Ascending aorta (tissue), 2 donors: ENCODE measurements at regions not wholly inside any gene's neighbourhood (a gene's known extent, or its start where the extent isn't known, plus 50 kb on each side); places are given as distances from the start of the nearest gene placed in this dataset.

Experiments used
- DNase-seq, 2 donors: peaks; one replicate each; pipeline ENCODE4 v3.0.0-alpha.2; 2019; ENCODE audit warnings: low spot score in 2 of 2
- H3K27ac ChIP-seq, 2 donors: fragments of 200-600 bp; sonication (generic); one replicate each; pipeline ENCODE4 v1.5.1; 2016 to 2017; ENCODE audit warnings: mild to moderate bottlenecking in 1 of 2
- H3K27me3 ChIP-seq: fragments of 200-600 bp; sonication (generic); one replicate; pipeline ENCODE4 v1.5.1; 2017
- H3K36me3 ChIP-seq, 2 donors: fragments of 200-600 bp; sonication (generic); one replicate each; pipeline ENCODE4 v1.5.1; 2016
- H3K4me1 ChIP-seq, 2 donors: fragments of 200-600 bp; sonication (generic); one replicate each; pipeline ENCODE4 v1.5.1; 2016 to 2017; ENCODE audit warnings: mild to moderate bottlenecking in 1 of 2
- H3K4me3 ChIP-seq, 2 donors: fragments of 200-600 bp; sonication (generic); one replicate each; pipeline ENCODE4 v1.5.1; 2016 to 2017; ENCODE audit warnings: mild to moderate bottlenecking in 1 of 2
- H3K9me3 ChIP-seq, 2 donors: fragments of 200-600 bp; sonication (generic); one replicate each; pipeline ENCODE4 v1.5.1; 2016
- intact Hi-C: fragments of 100-400 bp; cut with DNase I; formaldehyde crosslinking; loops from one replicate; pipeline ENCODE4 v1.15.1; 2023
- TF ChIP-seq, protein P1 (sequence below), 3 experiments: fragments of 200-600 bp in 2 of 3; fragments of 450-650 bp in 1 of 3; sonication (generic) in 2 of 3; IDR thresholded peaks; one replicate each; pipeline ENCODE4 v1.5.1; 2016 to 2019; ENCODE audit warnings: antibody characterized with exemption in 3 of 3, mild to moderate bottlenecking in 1 of 3, moderate library complexity in 1 of 3

DNA sequence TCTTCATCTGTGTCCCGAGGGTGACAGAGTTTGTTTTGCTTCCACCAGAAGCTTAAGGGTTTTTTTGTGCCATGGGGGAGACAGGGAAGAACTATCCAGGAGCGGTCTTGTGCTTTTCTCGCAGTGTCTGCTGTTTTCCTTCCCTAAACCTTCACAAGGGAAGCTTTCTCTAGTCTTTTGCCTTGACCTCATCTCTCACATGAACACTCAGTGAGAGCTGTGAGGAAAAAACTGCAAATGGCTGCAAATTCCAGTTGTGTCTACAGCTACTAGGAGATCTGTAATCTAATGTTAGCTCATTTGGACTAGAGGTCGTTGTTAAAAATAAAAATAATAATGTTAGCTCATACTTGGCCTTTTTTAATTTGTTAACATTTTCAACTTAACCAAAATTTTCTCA, 264.7 kb upstream of the SESN3 start:
- no peak for DNase-seq
- intact Hi-C loops: no loop called here
- no peak overlapping the region for H3K4me3 ChIP-seq

DNA sequence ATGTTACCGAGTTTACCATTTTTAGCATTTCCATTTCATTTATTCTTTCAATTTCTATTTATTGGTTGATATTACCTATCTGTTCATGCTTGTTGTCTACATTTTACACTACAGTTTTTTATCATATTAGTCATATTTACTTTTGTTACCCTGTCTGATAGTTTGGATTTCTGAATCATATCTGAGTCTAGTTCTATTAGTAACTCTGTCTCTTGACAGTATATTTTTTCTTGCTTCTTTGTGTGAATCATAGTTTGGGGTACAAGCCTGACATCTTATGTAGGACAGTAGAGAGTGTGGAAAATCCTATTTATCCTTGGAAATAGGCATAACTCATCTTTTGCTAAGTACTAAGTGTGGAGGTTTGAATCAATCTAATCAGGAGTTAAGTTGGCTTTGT, 263.9 kb upstream of the SESN3 start:
- H3K27ac ChIP-seq: no peak overlapping the region
- intact Hi-C loops: no loop called here
- H3K27me3 ChIP-seq: no peaks in the 10 kb centered on the region

More for the DNA sequence above, 264.7 kb upstream of the SESN3 start:
- Histone ChIP-seq H3K9me3 (peaks cover 0 to 7% of the 10 kb centered on the region in 2 donors), H3K4me1 (peaks cover 0 to 11% of the 10 kb centered on the region in 2 donors), H3K27ac (no peak overlapping the region), H3K36me3 (no peaks in the 10 kb centered on the region), H3K27me3 (no peaks in the 10 kb centered on the region)
- TF ChIP-seq, protein P1, sequence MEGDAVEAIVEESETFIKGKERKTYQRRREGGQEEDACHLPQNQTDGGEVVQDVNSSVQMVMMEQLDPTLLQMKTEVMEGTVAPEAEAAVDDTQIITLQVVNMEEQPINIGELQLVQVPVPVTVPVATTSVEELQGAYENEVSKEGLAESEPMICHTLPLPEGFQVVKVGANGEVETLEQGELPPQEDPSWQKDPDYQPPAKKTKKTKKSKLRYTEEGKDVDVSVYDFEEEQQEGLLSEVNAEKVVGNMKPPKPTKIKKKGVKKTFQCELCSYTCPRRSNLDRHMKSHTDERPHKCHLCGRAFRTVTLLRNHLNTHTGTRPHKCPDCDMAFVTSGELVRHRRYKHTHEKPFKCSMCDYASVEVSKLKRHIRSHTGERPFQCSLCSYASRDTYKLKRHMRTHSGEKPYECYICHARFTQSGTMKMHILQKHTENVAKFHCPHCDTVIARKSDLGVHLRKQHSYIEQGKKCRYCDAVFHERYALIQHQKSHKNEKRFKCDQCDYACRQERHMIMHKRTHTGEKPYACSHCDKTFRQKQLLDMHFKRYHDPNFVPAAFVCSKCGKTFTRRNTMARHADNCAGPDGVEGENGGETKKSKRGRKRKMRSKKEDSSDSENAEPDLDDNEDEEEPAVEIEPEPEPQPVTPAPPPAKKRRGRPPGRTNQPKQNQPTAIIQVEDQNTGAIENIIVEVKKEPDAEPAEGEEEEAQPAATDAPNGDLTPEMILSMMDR (IDR thresholded peaks at IDR 0.05): no peak

DNA sequence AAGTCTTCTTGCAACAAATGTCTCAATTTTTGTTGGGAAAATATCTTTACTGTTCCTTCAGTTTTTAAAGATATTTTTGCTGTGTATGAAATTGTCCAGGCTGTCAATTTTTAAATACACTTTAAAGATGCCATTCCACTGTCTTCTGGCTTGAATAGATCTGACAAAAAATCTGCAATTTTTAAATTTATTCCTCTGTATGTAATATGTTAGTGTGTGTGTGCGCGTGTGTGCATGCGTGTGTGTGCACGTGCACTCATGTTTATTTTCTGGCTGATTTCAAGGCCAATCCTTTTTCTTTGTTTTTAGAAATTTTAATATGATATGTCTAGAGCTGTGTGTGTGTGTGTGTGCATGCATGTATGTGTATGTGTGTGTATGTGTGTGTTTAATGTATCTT, 263.2 kb upstream of the SESN3 start:
- peaks cover 0 to 7% of the 10 kb centered on the region in 2 donors for H3K9me3 ChIP-seq
- no peaks in the 10 kb centered on the region for H3K36me3 ChIP-seq
- DNase-seq: no peak
- intact Hi-C loops: no loop called here
- H3K27me3 ChIP-seq: no peaks in the 10 kb centered on the region
- H3K4me3 ChIP-seq: no peak overlapping the region
- peaks cover 0 to 11% of the 10 kb centered on the region in 2 donors for H3K4me1 ChIP-seq
- TF ChIP-seq, protein P1 (IDR thresholded peaks at IDR 0.05): no peak
- H3K27ac ChIP-seq: no peak overlapping the region

More for the DNA sequence above, 263.9 kb upstream of the SESN3 start:
- Histone ChIP-seq H3K36me3 (no peaks in the 10 kb centered on the region), H3K4me1 (peaks cover 0 to 11% of the 10 kb centered on the region in 2 donors), H3K4me3 (no peak overlapping the region), H3K9me3 (peaks cover 0 to 7% of the 10 kb centered on the region in 2 donors)
- TF ChIP-seq, protein P1 (IDR thresholded peaks at IDR 0.05): no peak
- DNase-seq: no peak

DNA sequence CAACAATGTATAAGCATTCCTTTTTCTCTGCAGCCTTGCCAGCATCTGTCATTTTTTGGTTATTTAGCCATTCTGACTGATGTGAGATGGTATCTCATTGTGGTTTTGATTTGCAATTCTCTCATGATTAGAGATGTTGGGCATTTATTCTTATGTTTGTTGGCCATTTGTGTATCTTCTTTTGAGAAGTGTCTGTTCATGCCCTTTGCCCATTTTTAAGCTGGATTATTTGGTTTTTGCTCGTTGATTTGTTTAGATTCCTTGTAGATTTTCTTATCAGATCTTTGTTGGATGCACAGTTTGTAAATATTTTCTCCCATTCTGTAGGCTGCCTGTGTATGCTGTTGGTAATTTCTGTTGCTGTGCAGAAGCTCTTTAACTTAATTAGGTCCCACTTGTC, 259.6 kb upstream of the SESN3 start:
- TF ChIP-seq, protein P1 (IDR thresholded peaks at IDR 0.05): no peak
- no peak for DNase-seq
- Histone ChIP-seq H3K27me3 (no peaks in the 10 kb centered on the region), H3K36me3 (no peaks in the 10 kb centered on the region), H3K27ac (no peak overlapping the region), H3K4me1 (no peaks in the 10 kb centered on the region), H3K4me3 (no peak overlapping the region), H3K9me3 (peaks cover 0 to 7% of the 10 kb centered on the region in 2 donors)
- intact Hi-C loops: no loop called here

DNA sequence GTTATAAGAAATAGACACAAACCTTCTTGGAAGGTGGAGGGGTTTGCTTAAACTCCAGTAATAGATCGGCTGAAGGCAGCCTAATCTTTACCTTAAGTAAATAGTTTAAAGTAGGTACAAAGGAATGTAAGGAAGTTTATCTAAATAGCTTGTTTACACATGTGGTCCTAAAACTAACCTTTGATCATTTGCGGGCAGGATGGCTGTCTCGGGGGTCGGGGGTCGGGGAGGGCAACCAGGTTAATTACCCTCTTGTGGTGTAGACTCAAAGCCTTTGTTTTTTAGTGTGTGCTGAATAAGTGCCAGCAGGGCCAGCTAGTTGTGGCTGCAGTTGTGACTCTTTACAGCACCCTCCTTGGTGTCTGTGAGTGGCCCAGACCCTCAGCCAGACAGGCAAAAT, 256.9 kb upstream of the SESN3 start:
- H3K27me3 ChIP-seq: no peaks in the 10 kb centered on the region
- no peaks in the 10 kb centered on the region for H3K9me3 ChIP-seq
- H3K36me3 ChIP-seq: no peaks in the 10 kb centered on the region
- no peak for DNase-seq
- H3K4me3 ChIP-seq: no peak overlapping the region
- TF ChIP-seq, protein P1 (IDR thresholded peaks at IDR 0.05): no peak
- H3K4me1 ChIP-seq: no peaks in the 10 kb centered on the region
- H3K27ac ChIP-seq: no peak overlapping the region
- intact Hi-C loops: no loop called here

DNA sequence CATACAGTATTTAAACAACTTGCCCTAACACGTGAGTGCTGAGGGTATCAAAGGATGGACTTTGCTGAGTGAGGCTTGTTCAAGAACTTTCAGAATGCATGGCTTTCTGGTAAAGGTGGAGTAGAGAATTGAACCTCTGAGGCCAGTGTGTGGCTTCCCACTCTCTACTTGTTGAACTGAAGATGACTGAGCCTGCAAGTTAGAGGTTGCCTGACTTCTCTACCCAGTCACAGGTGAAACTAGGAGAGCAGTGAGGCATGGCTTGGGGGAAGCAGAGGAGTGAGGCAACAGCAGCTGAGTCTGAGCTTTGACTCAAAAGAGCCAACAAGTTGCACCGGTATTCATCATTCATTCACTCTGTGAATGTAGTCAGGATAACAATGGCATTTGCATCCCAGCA, 256.4 kb upstream of the SESN3 start:
- Histone ChIP-seq H3K4me1 (no peaks in the 10 kb centered on the region), H3K4me3 (no peak overlapping the region), H3K27me3 (no peaks in the 10 kb centered on the region), H3K36me3 (no peaks in the 10 kb centered on the region), H3K9me3 (no peaks in the 10 kb centered on the region), H3K27ac (no peak overlapping the region)
- TF ChIP-seq, protein P1 (IDR thresholded peaks at IDR 0.05): no peak
- intact Hi-C loops: no loop called here
- no peak for DNase-seq
